ENCODE measurements at regions not wholly inside any gene's neighbourhood (a gene's known extent, or its start where the extent isn't known, plus 50 kb on each side); places are given as distances from the start of the nearest gene placed in this dataset.
"Not testable (repeated sequence)": the region's sequence is repeated elsewhere in the genome, so short reads cannot be mapped to it uniquely, and the experiment has no call there.

- H3K9me3 ChIP-seq (ENCODE audit: low read length), result no peaks in the 10 kb centered on the region
- H3K36me3 Mint-ChIP-seq, result peaks cover 5 to 44% (median 21%) of the 10 kb centered on the region in 3 donors
- peak overlapping the region in 1 of 8 donors; percentile 15 for H3K27ac Mint-ChIP-seq
- no peaks in the 10 kb centered on the region for H3K4me1 ChIP-seq (ENCODE audit: insufficient read depth, low read length)
- H3K36me3 ChIP-seq (ENCODE audit: insufficient read depth, low read length), result no peaks in the 10 kb centered on the region
- H3K4me3 ChIP-seq (ENCODE audit: low read length), result no peak overlapping the region
- H3K9me3 Mint-ChIP-seq, result peaks cover 11 to 53% (median 29%) of the 10 kb centered on the region in 5 donors
- peaks cover 6 to 32% (median 11%) of the 10 kb centered on the region in 3 donors for H3K4me1 Mint-ChIP-seq
- H3K27me3 ChIP-seq (ENCODE audit: insufficient read depth, low read length, poor library complexity, severe bottlenecking), result no peaks in the 10 kb centered on the region
- H3K27me3 Mint-ChIP-seq, result no peaks in the 10 kb centered on the region
- ChIA-PET POLR2A (no interaction called here), CTCF (no interaction called here)
- H3K4me3 Mint-ChIP-seq, result no peak overlapping the region
- no peak for DNase-seq
- no peak overlapping the region for H3K27ac ChIP-seq (ENCODE audit: low read depth, low read length)
Observed at GRCh38 chrX:63530654-63531053, 179.5 kb upstream of the SPIN4 start.

GRCh38 chrX:63529961-63530360 lies 178.8 kb upstream of the SPIN4 start:
- Mint-ChIP-seq H3K27me3 (no peaks in the 10 kb centered on the region), H3K36me3 (peaks cover 5 to 39% (median 19%) of the 10 kb centered on the region in 3 donors), H3K4me1 (peaks cover 6 to 32% (median 9%) of the 10 kb centered on the region in 3 donors), H3K27ac (no peak overlapping the region), H3K4me3 (no peak overlapping the region), H3K9me3 (peaks cover 7 to 48% (median 27%) of the 10 kb centered on the region in 5 donors)
- POLR2A ChIA-PET, result no interaction called here
- Histone ChIP-seq H3K4me1 (ENCODE audit: insufficient read depth, low read length) (no peaks in the 10 kb centered on the region), H3K4me3 (ENCODE audit: low read length) (no peak overlapping the region), H3K27ac (ENCODE audit: low read depth, low read length) (no peak overlapping the region), H3K27me3 (ENCODE audit: insufficient read depth, low read length, poor library complexity, severe bottlenecking) (no peaks in the 10 kb centered on the region), H3K36me3 (ENCODE audit: insufficient read depth, low read length) (no peaks in the 10 kb centered on the region), H3K9me3 (ENCODE audit: low read length) (no peaks in the 10 kb centered on the region)
- CTCF ChIA-PET, result no interaction called here
- no peak for DNase-seq

GRCh38 chrX:63526863-63527262 lies 175.7 kb upstream of the SPIN4 start:
- CTCF ChIA-PET, result no interaction called here
- Histone ChIP-seq H3K4me1 (ENCODE audit: insufficient read depth, low read length) (no peaks in the 10 kb centered on the region), H3K9me3 (ENCODE audit: low read length) (no peaks in the 10 kb centered on the region), H3K27me3 (ENCODE audit: insufficient read depth, low read length, poor library complexity, severe bottlenecking) (no peaks in the 10 kb centered on the region), H3K4me3 (ENCODE audit: low read length) (no peak overlapping the region), H3K36me3 (ENCODE audit: insufficient read depth, low read length) (no peaks in the 10 kb centered on the region), H3K27ac (ENCODE audit: low read depth, low read length) (no peak overlapping the region)
- POLR2A ChIA-PET, result no interaction called here
- H3K36me3 Mint-ChIP-seq, result peaks cover 2 to 21% (median 10%) of the 10 kb centered on the region in 3 donors
- peak overlapping the region in 3 of 7 donors; percentile 14 to 44 (median 32) for H3K4me3 Mint-ChIP-seq
- DNase-seq, result peak in 1 of 5 donors; percentile 17
- H3K27me3 Mint-ChIP-seq, result no peaks in the 10 kb centered on the region
- H3K9me3 Mint-ChIP-seq, result peaks cover 7 to 27% (median 16%) of the 10 kb centered on the region in 5 donors
- peaks cover 6 to 27% (median 8%) of the 10 kb centered on the region in 3 donors for H3K4me1 Mint-ChIP-seq
- peak overlapping the region in 7 of 8 donors; percentile 1 to 30 (median 8) for H3K27ac Mint-ChIP-seq

- no peak overlapping the region for H3K27ac Mint-ChIP-seq
- no peak overlapping the region for H3K4me3 Mint-ChIP-seq
- CTCF ChIA-PET, result no interaction called here
- no peaks in the 10 kb centered on the region for H3K27me3 Mint-ChIP-seq
- H3K36me3 ChIP-seq (ENCODE audit: insufficient read depth, low read length), result no peaks in the 10 kb centered on the region
- no peaks in the 10 kb centered on the region for H3K4me1 ChIP-seq (ENCODE audit: insufficient read depth, low read length)
- no peaks in the 10 kb centered on the region for H3K27me3 ChIP-seq (ENCODE audit: insufficient read depth, low read length, poor library complexity, severe bottlenecking)
- H3K27ac ChIP-seq (ENCODE audit: low read depth, low read length), result no peak overlapping the region
- DNase-seq, result no peak
- H3K36me3 Mint-ChIP-seq, result peaks cover 0 to 20% (median 10%) of the 10 kb centered on the region in 3 donors
- peaks cover 8 to 29% (median 8%) of the 10 kb centered on the region in 3 donors for H3K4me1 Mint-ChIP-seq
- POLR2A ChIA-PET, result no interaction called here
- H3K9me3 ChIP-seq (ENCODE audit: low read length), result no peaks in the 10 kb centered on the region
- peaks cover under 1 to 19% (median 6%) of the 10 kb centered on the region in 5 donors for H3K9me3 Mint-ChIP-seq
- no peak overlapping the region for H3K4me3 ChIP-seq (ENCODE audit: low read length)
Observed at GRCh38 chrX:63525491-63525890, 174.4 kb upstream of the SPIN4 start.

- CTCF ChIA-PET; POLR2A ChIA-PET; H3K4me1 ChIP-seq (ENCODE audit: insufficient read depth, low read length); H3K27ac Mint-ChIP-seq; H3K9me3 Mint-ChIP-seq; H3K4me3 ChIP-seq (ENCODE audit: low read length); H3K27me3 Mint-ChIP-seq; H3K9me3 ChIP-seq (ENCODE audit: low read length); H3K27me3 ChIP-seq (ENCODE audit: insufficient read depth, low read length, poor library complexity, severe bottlenecking); H3K4me3 Mint-ChIP-seq; H3K4me1 Mint-ChIP-seq; H3K27ac ChIP-seq (ENCODE audit: low read depth, low read length); H3K36me3 ChIP-seq (ENCODE audit: insufficient read depth, low read length): not testable (repeated sequence)
- peaks cover 1 to 15% (median 3%) of the 10 kb centered on the region in 3 donors for H3K36me3 Mint-ChIP-seq
- peak in 1 of 5 donors; percentile 3 for DNase-seq
Observed at GRCh38 chrX:63519368-63519767, 168.2 kb upstream of the SPIN4 start.

- Mint-ChIP-seq H3K27ac (peak overlapping the region in 1 of 8 donors; percentile 1), H3K4me3 (no peak overlapping the region), H3K27me3 (peaks cover 0 to 3% of the 10 kb centered on the region in 2 donors), H3K36me3 (peaks cover 0 to 1% (median 0%) of the 10 kb centered on the region in 3 donors), H3K9me3 (no peaks in the 10 kb centered on the region), H3K4me1 (peaks cover 4 to 19% (median 14%) of the 10 kb centered on the region in 3 donors)
- ChIA-PET CTCF (no interaction called here), POLR2A (no interaction called here)
- Histone ChIP-seq H3K36me3 (ENCODE audit: insufficient read depth, low read length) (no peaks in the 10 kb centered on the region), H3K4me3 (ENCODE audit: low read length) (no peak overlapping the region), H3K9me3 (ENCODE audit: low read length) (no peaks in the 10 kb centered on the region), H3K27ac (ENCODE audit: low read depth, low read length) (no peak overlapping the region), H3K27me3 (ENCODE audit: insufficient read depth, low read length, poor library complexity, severe bottlenecking) (no peaks in the 10 kb centered on the region), H3K4me1 (ENCODE audit: insufficient read depth, low read length) (no peaks in the 10 kb centered on the region)
- DNase-seq, result no peak
Observed at GRCh38 chrX:63514569-63515080, 163.5 kb upstream of the SPIN4 start.

- peaks cover 5 to 23% (median 17%) of the 10 kb centered on the region in 3 donors for H3K4me1 Mint-ChIP-seq
- H3K27ac Mint-ChIP-seq, result peak overlapping the region in 1 of 8 donors; percentile 70
- Histone ChIP-seq H3K9me3 (ENCODE audit: low read length) (no peaks in the 10 kb centered on the region), H3K4me1 (ENCODE audit: insufficient read depth, low read length) (no peaks in the 10 kb centered on the region), H3K4me3 (ENCODE audit: low read length) (no peak overlapping the region), H3K27ac (ENCODE audit: low read depth, low read length) (no peak overlapping the region), H3K36me3 (ENCODE audit: insufficient read depth, low read length) (no peaks in the 10 kb centered on the region), H3K27me3 (ENCODE audit: insufficient read depth, low read length, poor library complexity, severe bottlenecking) (no peaks in the 10 kb centered on the region)
- peaks cover 0 to 3% of the 10 kb centered on the region in 2 donors for H3K27me3 Mint-ChIP-seq
- CTCF ChIA-PET, result no interaction called here
- no peaks in the 10 kb centered on the region for H3K9me3 Mint-ChIP-seq
- POLR2A ChIA-PET, result no interaction called here
- DNase-seq, result no peak
- peaks cover 0 to 1% (median 0%) of the 10 kb centered on the region in 3 donors for H3K36me3 Mint-ChIP-seq
- H3K4me3 Mint-ChIP-seq, result no peak overlapping the region
Observed at GRCh38 chrX:63513825-63514568, 162.9 kb upstream of the SPIN4 start.

- Mint-ChIP-seq H3K27ac (no peak overlapping the region), H3K4me3 (no peak overlapping the region), H3K36me3 (no peaks in the 10 kb centered on the region), H3K27me3 (no peaks in the 10 kb centered on the region), H3K4me1 (peaks cover 8 to 27% (median 17%) of the 10 kb centered on the region in 3 donors), H3K9me3 (no peaks in the 10 kb centered on the region)
- Histone ChIP-seq H3K27ac (ENCODE audit: low read depth, low read length) (no peak overlapping the region), H3K27me3 (ENCODE audit: insufficient read depth, low read length, poor library complexity, severe bottlenecking) (no peaks in the 10 kb centered on the region), H3K36me3 (ENCODE audit: insufficient read depth, low read length) (no peaks in the 10 kb centered on the region), H3K4me3 (ENCODE audit: low read length) (no peak overlapping the region), H3K9me3 (ENCODE audit: low read length) (no peaks in the 10 kb centered on the region), H3K4me1 (ENCODE audit: insufficient read depth, low read length) (no peaks in the 10 kb centered on the region)
- no peak for DNase-seq
- CTCF ChIA-PET, result no interaction called here
- POLR2A ChIA-PET, result no interaction called here
Observed at GRCh38 chrX:63511361-63511760, 160.2 kb upstream of the SPIN4 start.

Measured in CD8-positive, alpha-beta memory T cell (primary cell).